GM23338 (cell line): ENCODE measurements at regions not wholly inside any gene's neighbourhood (a gene's known extent, or its start where the extent isn't known, plus 50 kb on each side); places are given as distances from the start of the nearest gene placed in this dataset.

Experiments
- ATAC-seq: fragments of 200-7000 bp; cut with Tn5 transposase; 3 replicates; pipeline ENCODE4 v1.9.1; 2020
- DNase-seq: peaks from one replicate; pipeline ENCODE4 v3.0.0-alpha.2; 2015; ENCODE audit warnings: low spot score
- H2AFZ ChIP-seq: fragments of 200-600 bp; sonication (generic); 2 replicates; pipeline ENCODE4 v1.8.0; 2016; ENCODE audit warnings: antibody characterized with exemption, mild to moderate bottlenecking, moderate library complexity
- H3F3A ChIP-seq: fragments of 200-600 bp; sonication (generic); replicated peaks from 2 replicates; pipeline ENCODE4 v1.8.0; 2017; ENCODE audit warnings: antibody characterized with exemption, mixed run types, low read depth
- H3K27ac ChIP-seq: fragments of 200-600 bp; sonication (generic); 2 replicates; pipeline ENCODE4 v1.6.1; 2016; ENCODE audit warnings: low read depth
- H3K27me3 ChIP-seq: fragments of 200-600 bp; sonication (generic); 2 replicates; pipeline ENCODE4 v1.8.0; 2016; ENCODE audit warnings: mild to moderate bottlenecking, mixed run types, moderate library complexity; ENCODE audit not compliant: insufficient read depth
- H3K36me3 ChIP-seq: fragments of 200-600 bp; sonication (generic); 2 replicates; pipeline ENCODE4 v1.8.0; 2016; ENCODE audit warnings: mild to moderate bottlenecking; ENCODE audit not compliant: insufficient read depth
- H3K4me1 ChIP-seq: fragments of 200-600 bp; sonication (generic); 2 replicates; pipeline ENCODE4 v1.8.0; 2016; ENCODE audit warnings: mild to moderate bottlenecking, moderate library complexity; ENCODE audit not compliant: insufficient read depth
- H3K4me2 ChIP-seq: fragments of 200-600 bp; sonication (generic); 2 replicates; pipeline ENCODE4 v1.7.1; 2017; ENCODE audit warnings: mixed run types
- H3K4me3 ChIP-seq: fragments of 200-600 bp; sonication (generic); 2 replicates; pipeline ENCODE4 v1.6.1; 2016; ENCODE audit warnings: mixed run types
- H3K79me2 ChIP-seq: fragments of 200-600 bp; sonication (generic); replicated peaks from 2 replicates; pipeline ENCODE4 v1.8.0; 2017; ENCODE audit warnings: mild to moderate bottlenecking; ENCODE audit not compliant: insufficient read depth
- H3K9me2 ChIP-seq: fragments of 200-600 bp; sonication (generic); 2 replicates; pipeline ENCODE4 v1.8.0; 2017; ENCODE audit not compliant: insufficient read depth
- H4K20me1 ChIP-seq: fragments of 200-600 bp; sonication (generic); replicated peaks from 2 replicates; pipeline ENCODE4 v1.8.0; 2017; ENCODE audit warnings: mild to moderate bottlenecking; ENCODE audit not compliant: insufficient read depth
- H3K27ac Mint-ChIP-seq: 2 replicates; pipeline ENCODE4 v1.8.0; 2020; ENCODE audit warnings: inconsistent platforms, mild to moderate bottlenecking, moderate library complexity, mixed read lengths
- H3K27me3 Mint-ChIP-seq: 3 replicates; pipeline ENCODE4 v1.8.0; 2022; ENCODE audit warnings: low read depth, mild to moderate bottlenecking, moderate library complexity, mixed read lengths, inconsistent platforms; ENCODE audit not compliant: insufficient read depth, poor library complexity
- H3K36me3 Mint-ChIP-seq: 3 replicates; pipeline ENCODE4 v1.8.0; 2021; ENCODE audit warnings: low read depth, mild to moderate bottlenecking, inconsistent platforms, moderate library complexity, mixed read lengths
- H3K4me1 Mint-ChIP-seq: 3 replicates; pipeline ENCODE4 v1.8.0; 2020; ENCODE audit warnings: mild to moderate bottlenecking, inconsistent platforms, mixed read lengths
- H3K4me3 Mint-ChIP-seq: 3 replicates; pipeline ENCODE4 v1.8.0; 2021; ENCODE audit warnings: moderate library complexity, mild to moderate bottlenecking, inconsistent platforms, mixed read lengths
- H3K9me3 Mint-ChIP-seq: 3 replicates; pipeline ENCODE4 v1.8.0; 2020; ENCODE audit warnings: moderate library complexity, mild to moderate bottlenecking, inconsistent platforms, mixed read lengths
- CREB1 ChIP-seq: fragments of 250-450 bp; sonication (Bioruptor Pico); IDR thresholded peaks from 2 replicates; pipeline ENCODE4 v1.5.0; 2020; ENCODE audit warnings: low read depth, mild to moderate bottlenecking, moderate library complexity
- EZH2 ChIP-seq: fragments of 200-600 bp; sonication (generic); IDR thresholded peaks from one replicate; pipeline ENCODE4 v1.8.0; 2017; ENCODE audit warnings: antibody characterized with exemption, mild to moderate bottlenecking, low read depth; ENCODE audit not compliant: unreplicated experiment
- EZH2phosphoT487 ChIP-seq: fragments of 200-600 bp; sonication (generic); IDR thresholded peaks from one replicate; pipeline ENCODE4 v1.8.1; 2018; ENCODE audit warnings: antibody characterized with exemption; ENCODE audit not compliant: unreplicated experiment
- JUNB ChIP-seq: IDR thresholded peaks from one replicate; pipeline ENCODE4 v1.6.1; 2016; ENCODE audit warnings: antibody characterized with exemption; ENCODE audit not compliant: unreplicated experiment
- NANOG ChIP-seq: IDR thresholded peaks from 2 replicates; pipeline ENCODE4 v1.6.1; 2016; ENCODE audit warnings: antibody characterized with exemption, borderline replicate concordance
- POLR2AphosphoS5 ChIP-seq: IDR thresholded peaks from 2 replicates; pipeline ENCODE4 v1.6.1; 2016; ENCODE audit warnings: antibody characterized with exemption, low read depth
- STAT1 ChIP-seq: IDR thresholded peaks from one replicate; pipeline ENCODE4 v1.6.1; 2016; ENCODE audit warnings: antibody characterized with exemption; ENCODE audit not compliant: unreplicated experiment
- ZNF114 ChIP-seq: fragments of 250-450 bp; sonication (Bioruptor Pico); IDR thresholded peaks from 2 replicates; pipeline ENCODE4 v1.5.0; 2020; ENCODE audit warnings: mild to moderate bottlenecking, moderate library complexity
- ZNF331 ChIP-seq: fragments of 250-450 bp; sonication (Bioruptor Pico); IDR thresholded peaks from 2 replicates; pipeline ENCODE4 v1.5.0; 2020; ENCODE audit warnings: low read depth, mild to moderate bottlenecking, moderate library complexity
- TF ChIP-seq, protein P1 (sequence below): IDR thresholded peaks from one replicate; pipeline ENCODE4 v1.6.1; 2018; ENCODE audit warnings: antibody characterized with exemption; ENCODE audit not compliant: unreplicated experiment
- TF ChIP-seq, protein P2 (sequence below): fragments of 250-450 bp; sonication (Bioruptor Pico); IDR thresholded peaks from 2 replicates; pipeline ENCODE4 v1.5.0; 2020; ENCODE audit warnings: mild to moderate bottlenecking, moderate library complexity
- TF ChIP-seq, protein P3 (sequence below), 2 experiments: fragments of 200-600 bp in 1 of 2; sonication (generic) in 1 of 2; conservative IDR thresholded peaks; 2 replicates each; pipeline versions ENCODE4 v1.5.1 to v1.6.1; 2016 to 2017; ENCODE audit warnings: antibody characterized with exemption in 2 of 2, low read depth in 2 of 2, mild to moderate bottlenecking in 2 of 2, moderate library complexity in 1 of 2
- TF ChIP-seq, protein P4 (sequence below): IDR thresholded peaks from 2 replicates; pipeline ENCODE4 v1.6.1; 2016; ENCODE audit warnings: antibody characterized with exemption

DNA sequence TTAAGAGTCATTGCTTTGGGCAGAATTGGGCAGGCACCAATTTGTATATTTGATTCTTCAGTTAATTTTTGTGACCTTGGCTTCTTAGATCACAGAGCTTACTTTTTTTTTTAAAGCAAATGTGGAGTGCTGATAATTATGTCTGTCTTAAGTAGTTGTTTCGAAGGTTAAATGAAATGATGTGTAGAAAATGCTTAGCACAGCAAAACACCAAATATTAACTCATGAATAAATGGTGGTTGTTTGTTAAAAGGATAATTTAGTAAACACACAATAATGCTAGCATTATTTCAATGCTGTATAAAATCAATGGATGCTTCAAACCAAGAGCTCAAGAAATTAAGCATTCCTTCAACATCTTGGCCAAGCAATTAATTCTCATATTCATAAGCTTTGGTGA lies 143.4 kb downstream of the LPIN1 start:
- no peak for DNase-seq
- Histone ChIP-seq H3K9me2 (no peaks in the 10 kb centered on the region), H2AFZ (no peak overlapping the region), H3K4me3 (no peak overlapping the region), H3F3A (no peaks in the 10 kb centered on the region), H3K27me3 (no peaks in the 10 kb centered on the region), H3K36me3 (no peaks in the 10 kb centered on the region), H4K20me1 (no peaks in the 10 kb centered on the region), H3K4me2 (no peak overlapping the region), H3K4me1 (no peaks in the 10 kb centered on the region), H3K27ac (no peak overlapping the region), H3K79me2 (no peaks in the 10 kb centered on the region)
- Mint-ChIP-seq H3K27ac (no peak overlapping the region), H3K4me3 (no peak overlapping the region), H3K27me3 (peaks cover 1% of the 10 kb centered on the region), H3K36me3 (peaks cover 27% of the 10 kb centered on the region), H3K4me1 (no peaks in the 10 kb centered on the region), H3K9me3 (peaks cover 52% of the 10 kb centered on the region)
- ATAC-seq: no peak
- TF ChIP-seq ZNF114 (no peak), EZH2phosphoT487 (no peak), NANOG (no peak), CREB1 (no peak), STAT1 (no peak), JUNB (no peak), POLR2AphosphoS5 (no peak), ZNF331 (no peak), EZH2 (no peak)
- TF ChIP-seq, protein P1, sequence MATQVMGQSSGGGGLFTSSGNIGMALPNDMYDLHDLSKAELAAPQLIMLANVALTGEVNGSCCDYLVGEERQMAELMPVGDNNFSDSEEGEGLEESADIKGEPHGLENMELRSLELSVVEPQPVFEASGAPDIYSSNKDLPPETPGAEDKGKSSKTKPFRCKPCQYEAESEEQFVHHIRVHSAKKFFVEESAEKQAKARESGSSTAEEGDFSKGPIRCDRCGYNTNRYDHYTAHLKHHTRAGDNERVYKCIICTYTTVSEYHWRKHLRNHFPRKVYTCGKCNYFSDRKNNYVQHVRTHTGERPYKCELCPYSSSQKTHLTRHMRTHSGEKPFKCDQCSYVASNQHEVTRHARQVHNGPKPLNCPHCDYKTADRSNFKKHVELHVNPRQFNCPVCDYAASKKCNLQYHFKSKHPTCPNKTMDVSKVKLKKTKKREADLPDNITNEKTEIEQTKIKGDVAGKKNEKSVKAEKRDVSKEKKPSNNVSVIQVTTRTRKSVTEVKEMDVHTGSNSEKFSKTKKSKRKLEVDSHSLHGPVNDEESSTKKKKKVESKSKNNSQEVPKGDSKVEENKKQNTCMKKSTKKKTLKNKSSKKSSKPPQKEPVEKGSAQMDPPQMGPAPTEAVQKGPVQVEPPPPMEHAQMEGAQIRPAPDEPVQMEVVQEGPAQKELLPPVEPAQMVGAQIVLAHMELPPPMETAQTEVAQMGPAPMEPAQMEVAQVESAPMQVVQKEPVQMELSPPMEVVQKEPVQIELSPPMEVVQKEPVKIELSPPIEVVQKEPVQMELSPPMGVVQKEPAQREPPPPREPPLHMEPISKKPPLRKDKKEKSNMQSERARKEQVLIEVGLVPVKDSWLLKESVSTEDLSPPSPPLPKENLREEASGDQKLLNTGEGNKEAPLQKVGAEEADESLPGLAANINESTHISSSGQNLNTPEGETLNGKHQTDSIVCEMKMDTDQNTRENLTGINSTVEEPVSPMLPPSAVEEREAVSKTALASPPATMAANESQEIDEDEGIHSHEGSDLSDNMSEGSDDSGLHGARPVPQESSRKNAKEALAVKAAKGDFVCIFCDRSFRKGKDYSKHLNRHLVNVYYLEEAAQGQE: no peak
- TF ChIP-seq, protein P2, sequence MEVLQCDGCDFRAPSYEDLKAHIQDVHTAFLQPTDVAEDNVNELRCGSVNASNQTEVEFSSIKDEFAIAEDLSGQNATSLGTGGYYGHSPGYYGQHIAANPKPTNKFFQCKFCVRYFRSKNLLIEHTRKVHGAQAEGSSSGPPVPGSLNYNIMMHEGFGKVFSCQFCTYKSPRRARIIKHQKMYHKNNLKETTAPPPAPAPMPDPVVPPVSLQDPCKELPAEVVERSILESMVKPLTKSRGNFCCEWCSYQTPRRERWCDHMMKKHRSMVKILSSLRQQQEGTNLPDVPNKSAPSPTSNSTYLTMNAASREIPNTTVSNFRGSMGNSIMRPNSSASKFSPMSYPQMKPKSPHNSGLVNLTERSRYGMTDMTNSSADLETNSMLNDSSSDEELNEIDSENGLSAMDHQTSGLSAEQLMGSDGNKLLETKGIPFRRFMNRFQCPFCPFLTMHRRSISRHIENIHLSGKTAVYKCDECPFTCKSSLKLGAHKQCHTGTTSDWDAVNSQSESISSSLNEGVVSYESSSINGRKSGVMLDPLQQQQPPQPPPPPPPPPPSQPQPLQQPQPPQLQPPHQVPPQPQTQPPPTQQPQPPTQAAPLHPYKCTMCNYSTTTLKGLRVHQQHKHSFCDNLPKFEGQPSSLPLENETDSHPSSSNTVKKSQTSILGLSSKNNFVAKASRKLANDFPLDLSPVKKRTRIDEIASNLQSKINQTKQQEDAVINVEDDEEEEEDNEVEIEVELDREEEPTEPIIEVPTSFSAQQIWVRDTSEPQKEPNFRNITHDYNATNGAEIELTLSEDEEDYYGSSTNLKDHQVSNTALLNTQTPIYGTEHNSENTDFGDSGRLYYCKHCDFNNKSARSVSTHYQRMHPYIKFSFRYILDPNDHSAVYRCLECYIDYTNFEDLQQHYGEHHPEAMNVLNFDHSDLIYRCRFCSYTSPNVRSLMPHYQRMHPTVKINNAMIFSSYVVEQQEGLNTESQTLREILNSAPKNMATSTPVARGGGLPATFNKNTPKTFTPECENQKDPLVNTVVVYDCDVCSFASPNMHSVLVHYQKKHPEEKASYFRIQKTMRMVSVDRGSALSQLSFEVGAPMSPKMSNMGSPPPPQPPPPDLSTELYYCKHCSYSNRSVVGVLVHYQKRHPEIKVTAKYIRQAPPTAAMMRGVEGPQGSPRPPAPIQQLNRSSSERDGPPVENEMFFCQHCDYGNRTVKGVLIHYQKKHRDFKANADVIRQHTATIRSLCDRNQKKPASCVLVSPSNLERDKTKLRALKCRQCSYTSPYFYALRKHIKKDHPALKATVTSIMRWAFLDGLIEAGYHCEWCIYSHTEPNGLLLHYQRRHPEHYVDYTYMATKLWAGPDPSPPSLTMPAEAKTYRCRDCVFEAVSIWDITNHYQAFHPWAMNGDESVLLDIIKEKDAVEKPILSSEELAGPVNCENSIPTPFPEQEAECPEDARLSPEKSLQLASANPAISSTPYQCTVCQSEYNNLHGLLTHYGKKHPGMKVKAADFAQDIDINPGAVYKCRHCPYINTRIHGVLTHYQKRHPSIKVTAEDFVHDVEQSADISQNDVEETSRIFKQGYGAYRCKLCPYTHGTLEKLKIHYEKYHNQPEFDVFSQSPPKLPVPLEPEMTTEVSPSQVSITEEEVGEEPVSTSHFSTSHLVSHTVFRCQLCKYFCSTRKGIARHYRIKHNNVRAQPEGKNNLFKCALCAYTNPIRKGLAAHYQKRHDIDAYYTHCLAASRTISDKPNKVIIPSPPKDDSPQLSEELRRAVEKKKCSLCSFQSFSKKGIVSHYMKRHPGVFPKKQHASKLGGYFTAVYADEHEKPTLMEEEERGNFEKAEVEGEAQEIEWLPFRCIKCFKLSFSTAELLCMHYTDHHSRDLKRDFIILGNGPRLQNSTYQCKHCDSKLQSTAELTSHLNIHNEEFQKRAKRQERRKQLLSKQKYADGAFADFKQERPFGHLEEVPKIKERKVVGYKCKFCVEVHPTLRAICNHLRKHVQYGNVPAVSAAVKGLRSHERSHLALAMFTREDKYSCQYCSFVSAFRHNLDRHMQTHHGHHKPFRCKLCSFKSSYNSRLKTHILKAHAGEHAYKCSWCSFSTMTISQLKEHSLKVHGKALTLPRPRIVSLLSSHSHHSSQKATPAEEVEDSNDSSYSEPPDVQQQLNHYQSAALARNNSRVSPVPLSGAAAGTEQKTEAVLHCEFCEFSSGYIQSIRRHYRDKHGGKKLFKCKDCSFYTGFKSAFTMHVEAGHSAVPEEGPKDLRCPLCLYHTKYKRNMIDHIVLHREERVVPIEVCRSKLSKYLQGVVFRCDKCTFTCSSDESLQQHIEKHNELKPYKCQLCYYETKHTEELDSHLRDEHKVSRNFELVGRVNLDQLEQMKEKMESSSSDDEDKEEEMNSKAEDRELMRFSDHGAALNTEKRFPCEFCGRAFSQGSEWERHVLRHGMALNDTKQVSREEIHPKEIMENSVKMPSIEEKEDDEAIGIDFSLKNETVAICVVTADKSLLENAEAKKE (CRISPR knock-in tag): no peak
- TF ChIP-seq, protein P3, sequence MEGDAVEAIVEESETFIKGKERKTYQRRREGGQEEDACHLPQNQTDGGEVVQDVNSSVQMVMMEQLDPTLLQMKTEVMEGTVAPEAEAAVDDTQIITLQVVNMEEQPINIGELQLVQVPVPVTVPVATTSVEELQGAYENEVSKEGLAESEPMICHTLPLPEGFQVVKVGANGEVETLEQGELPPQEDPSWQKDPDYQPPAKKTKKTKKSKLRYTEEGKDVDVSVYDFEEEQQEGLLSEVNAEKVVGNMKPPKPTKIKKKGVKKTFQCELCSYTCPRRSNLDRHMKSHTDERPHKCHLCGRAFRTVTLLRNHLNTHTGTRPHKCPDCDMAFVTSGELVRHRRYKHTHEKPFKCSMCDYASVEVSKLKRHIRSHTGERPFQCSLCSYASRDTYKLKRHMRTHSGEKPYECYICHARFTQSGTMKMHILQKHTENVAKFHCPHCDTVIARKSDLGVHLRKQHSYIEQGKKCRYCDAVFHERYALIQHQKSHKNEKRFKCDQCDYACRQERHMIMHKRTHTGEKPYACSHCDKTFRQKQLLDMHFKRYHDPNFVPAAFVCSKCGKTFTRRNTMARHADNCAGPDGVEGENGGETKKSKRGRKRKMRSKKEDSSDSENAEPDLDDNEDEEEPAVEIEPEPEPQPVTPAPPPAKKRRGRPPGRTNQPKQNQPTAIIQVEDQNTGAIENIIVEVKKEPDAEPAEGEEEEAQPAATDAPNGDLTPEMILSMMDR (conservative IDR thresholded peaks at IDR 0.05; ENCODE audit: low read depth in 2 of 2): no peak
- TF ChIP-seq, protein P4, sequence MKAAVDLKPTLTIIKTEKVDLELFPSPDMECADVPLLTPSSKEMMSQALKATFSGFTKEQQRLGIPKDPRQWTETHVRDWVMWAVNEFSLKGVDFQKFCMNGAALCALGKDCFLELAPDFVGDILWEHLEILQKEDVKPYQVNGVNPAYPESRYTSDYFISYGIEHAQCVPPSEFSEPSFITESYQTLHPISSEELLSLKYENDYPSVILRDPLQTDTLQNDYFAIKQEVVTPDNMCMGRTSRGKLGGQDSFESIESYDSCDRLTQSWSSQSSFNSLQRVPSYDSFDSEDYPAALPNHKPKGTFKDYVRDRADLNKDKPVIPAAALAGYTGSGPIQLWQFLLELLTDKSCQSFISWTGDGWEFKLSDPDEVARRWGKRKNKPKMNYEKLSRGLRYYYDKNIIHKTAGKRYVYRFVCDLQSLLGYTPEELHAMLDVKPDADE: no peak
